ENCODE measurements at regions not wholly inside any gene's neighbourhood (a gene's known extent, or its start where the extent isn't known, plus 50 kb on each side); places are given as distances from the start of the nearest gene placed in this dataset.

GRCh38 chr3:20511863-20512505 lies 326.0 kb upstream of the SGO1 start:
- H2AFZ ChIP-seq (ENCODE audit: insufficient read depth, low read depth, low read length, poor library complexity, severe bottlenecking), result no peak overlapping the region
- no peaks in the 10 kb centered on the region for H3K4me1 ChIP-seq (ENCODE audit: control insufficient read depth in 1 of 2, insufficient read depth in 2 of 2, low read length in 2 of 2)
- no peaks in the 10 kb centered on the region for H3K9me3 ChIP-seq (replicated peaks in 1 of 2; ENCODE audit: control insufficient read depth in 1 of 2, insufficient read depth in 1 of 2, low read length in 2 of 2)
- H3K36me3 ChIP-seq (replicated peaks in 1 of 2; ENCODE audit: control insufficient read depth in 1 of 2, insufficient read depth in 2 of 2, low read length in 2 of 2), result no peaks in the 10 kb centered on the region
- Mint-ChIP-seq H3K9me3 (no peaks in the 10 kb centered on the region), H3K36me3 (no peaks in the 10 kb centered on the region), H3K27me3 (ENCODE audit: low read depth in 3 of 3) (peaks cover 0 to 2% (median 1%) of the 10 kb centered on the region in 3 donors), H3K4me3 (no peak overlapping the region), H3K27ac (peak overlapping the region in 1 of 7 donors; percentile 60), H3K4me1 (no peaks in the 10 kb centered on the region)
- no peaks in the 10 kb centered on the region for H3K79me2 ChIP-seq (ENCODE audit: insufficient read depth, low read length)
- intact Hi-C loops (cut with micrococcal nuclease), result no loop called here
- H3K27me3 ChIP-seq (ENCODE audit: control insufficient read depth in 2 of 2, insufficient read depth in 2 of 2, low read length in 2 of 2), result no peaks in the 10 kb centered on the region
- DNase-seq, result no peak
- no peaks in the 10 kb centered on the region for H4K20me1 ChIP-seq (ENCODE audit: insufficient read depth, low read length)
- WGBS (ENCODE audit: insufficient coverage), result 48% methylated on average over 4 of the region's 4 CpGs
- H3K4me3 ChIP-seq (replicated peaks in 1 of 3; ENCODE audit: low read depth in 2 of 3, low read length in 3 of 3), result no peak overlapping the region
- H3K27ac ChIP-seq (ENCODE audit: low read depth in 1 of 2, low read length in 2 of 2), result no peak overlapping the region
- TF ChIP-seq CTCF (IDR thresholded peaks at IDR 0.05), result peak; percentile 17
- no peak overlapping the region for H3K4me2 ChIP-seq (replicated peaks; ENCODE audit: extremely low read depth, low read length, poor library complexity, severe bottlenecking)
- H3K9ac ChIP-seq (ENCODE audit: insufficient read depth, low read length, poor library complexity, severe bottlenecking), result no peak overlapping the region

GRCh38 chr3:20510396-20510795 lies 324.4 kb upstream of the SGO1 start:
- Histone ChIP-seq H3K4me2 (replicated peaks; ENCODE audit: extremely low read depth, low read length, poor library complexity, severe bottlenecking) (no peak overlapping the region), H3K4me3 (replicated peaks in 1 of 3; ENCODE audit: low read depth in 2 of 3, low read length in 3 of 3) (no peak overlapping the region), H3K36me3 (replicated peaks in 1 of 2; ENCODE audit: control insufficient read depth in 1 of 2, insufficient read depth in 2 of 2, low read length in 2 of 2) (no peaks in the 10 kb centered on the region), H3K27ac (ENCODE audit: low read depth in 1 of 2, low read length in 2 of 2) (no peak overlapping the region), H3K27me3 (ENCODE audit: control insufficient read depth in 2 of 2, insufficient read depth in 2 of 2, low read length in 2 of 2) (no peaks in the 10 kb centered on the region), H2AFZ (ENCODE audit: insufficient read depth, low read depth, low read length, poor library complexity, severe bottlenecking) (no peak overlapping the region), H3K9me3 (replicated peaks in 1 of 2; ENCODE audit: control insufficient read depth in 1 of 2, insufficient read depth in 1 of 2, low read length in 2 of 2) (no peaks in the 10 kb centered on the region), H4K20me1 (ENCODE audit: insufficient read depth, low read length) (no peaks in the 10 kb centered on the region), H3K79me2 (ENCODE audit: insufficient read depth, low read length) (no peaks in the 10 kb centered on the region), H3K4me1 (ENCODE audit: control insufficient read depth in 1 of 2, insufficient read depth in 2 of 2, low read length in 2 of 2) (no peaks in the 10 kb centered on the region), H3K9ac (ENCODE audit: insufficient read depth, low read length, poor library complexity, severe bottlenecking) (no peak overlapping the region)
- peaks cover 0 to 2% (median 0%) of the 10 kb centered on the region in 7 donors for H3K9me3 Mint-ChIP-seq
- TF ChIP-seq CTCF (IDR thresholded peaks at IDR 0.05), result no peak
- no CpG with 5 or more reads among the region's 4 CpGs for WGBS (ENCODE audit: insufficient coverage)
- H3K27ac Mint-ChIP-seq, result no peak overlapping the region
- no peak for DNase-seq
- no peaks in the 10 kb centered on the region for H3K4me1 Mint-ChIP-seq
- intact Hi-C loops (cut with micrococcal nuclease), result no loop called here
- H3K4me3 Mint-ChIP-seq, result no peak overlapping the region
- peaks cover 0 to 4% (median 0%) of the 10 kb centered on the region in 3 donors for H3K27me3 Mint-ChIP-seq (ENCODE audit: low read depth in 3 of 3)
- no peaks in the 10 kb centered on the region for H3K36me3 Mint-ChIP-seq

Data from CD14-positive monocyte (primary cell).